Calu3 (cell line): ENCODE measurements at regions not wholly inside any gene's neighbourhood (a gene's known extent, or its start where the extent isn't known, plus 50 kb on each side); places are given as distances from the start of the nearest gene placed in this dataset.

Source experiments
- BruUV-seq: library from RNA; stranded (reverse); fragments of 400-500 nt; replicated peaks from 2 replicates; lab custom pipeline; 2021; lab: Mats Ljungman, UMichigan
- CTCF ChIA-PET: fragments of 300-600 bp; sonication (Branson Sonifier 250); formaldehyde crosslinking; loops from one replicate; lab custom pipeline; 2022; ENCODE audit warnings: antibody characterized with exemption; lab: Charles Lee
- DNase-seq: peaks from one replicate; pipeline ENCODE4 v3.0.0; 2022
- H3K27ac Mint-ChIP-seq: one replicate; pipeline ENCODE4 v1.8.0; 2022; ENCODE audit warnings: mixed read lengths; ENCODE audit not compliant: unreplicated experiment
- H3K27me3 Mint-ChIP-seq: one replicate; pipeline ENCODE4 v1.8.0; 2022; ENCODE audit warnings: mixed read lengths; ENCODE audit not compliant: unreplicated experiment
- H3K36me3 Mint-ChIP-seq: one replicate; pipeline ENCODE4 v1.8.0; 2022; ENCODE audit warnings: mild to moderate bottlenecking, moderate library complexity, mixed read lengths; ENCODE audit not compliant: insufficient read depth, unreplicated experiment
- H3K4me1 Mint-ChIP-seq: one replicate; pipeline ENCODE4 v1.8.0; 2022; ENCODE audit warnings: mild to moderate bottlenecking, low read depth, mixed read lengths; ENCODE audit not compliant: unreplicated experiment
- H3K4me3 Mint-ChIP-seq: one replicate; pipeline ENCODE4 v1.8.0; 2022; ENCODE audit warnings: mild to moderate bottlenecking, low read depth, moderate library complexity, mixed read lengths; ENCODE audit not compliant: unreplicated experiment
- H3K9me3 Mint-ChIP-seq: one replicate; pipeline ENCODE4 v1.8.0; 2022; ENCODE audit warnings: low read depth, mixed read lengths; ENCODE audit not compliant: unreplicated experiment
- CTCF ChIP-seq: fragments of 200-600 bp; IDR thresholded peaks from one replicate; pipeline ENCODE4 v1.8.0; 2022; ENCODE audit warnings: antibody characterized with exemption; ENCODE audit not compliant: unreplicated experiment
- intact Hi-C: fragments of 100-400 bp; cut with micrococcal nuclease; formaldehyde crosslinking; loops from one replicate; pipeline ENCODE4 v1.10.0; 2022; ENCODE audit not compliant: unreplicated experiment

GRCh38 chr2:142581491-142581890 is 296.0 kb upstream of the KYNU start:
- no peak overlapping the region for H3K27ac Mint-ChIP-seq
- BruUV-seq: no TSS peak
- H3K36me3 Mint-ChIP-seq: no peaks in the 10 kb centered on the region
- no peak for TF ChIP-seq CTCF
- DNase-seq: no peak
- CTCF ChIA-PET: no interaction called here
- H3K4me3 Mint-ChIP-seq: no peak overlapping the region
- intact Hi-C loops: no loop called here
- H3K4me1 Mint-ChIP-seq: peaks cover 4% of the 10 kb centered on the region
- H3K27me3 Mint-ChIP-seq: no peaks in the 10 kb centered on the region
- peaks cover 3% of the 10 kb centered on the region for H3K9me3 Mint-ChIP-seq

- H3K4me3 Mint-ChIP-seq: no peak overlapping the region
- peaks cover 3% of the 10 kb centered on the region for H3K9me3 Mint-ChIP-seq
- BruUV-seq: no TSS peak
- TF ChIP-seq CTCF: no peak
- no peaks in the 10 kb centered on the region for H3K36me3 Mint-ChIP-seq
- CTCF ChIA-PET: no interaction called here
- no peak for DNase-seq
- H3K27ac Mint-ChIP-seq: no peak overlapping the region
- H3K27me3 Mint-ChIP-seq: no peaks in the 10 kb centered on the region
- H3K4me1 Mint-ChIP-seq: no peaks in the 10 kb centered on the region
- intact Hi-C loops: no loop called here
Measured at GRCh38 chr2:142580691-142581090, 296.8 kb upstream of the KYNU start.

- Mint-ChIP-seq H3K27ac (no peak overlapping the region), H3K9me3 (peaks cover 3% of the 10 kb centered on the region), H3K4me3 (no peak overlapping the region), H3K36me3 (no peaks in the 10 kb centered on the region), H3K4me1 (no peaks in the 10 kb centered on the region), H3K27me3 (no peaks in the 10 kb centered on the region)
- BruUV-seq: no TSS peak
- no peak for TF ChIP-seq CTCF
- DNase-seq: no peak
- CTCF ChIA-PET: no interaction called here
- intact Hi-C loops: no loop called here
Measured at GRCh38 chr2:142575561-142575960, 301.9 kb upstream of the KYNU start.

- no peak overlapping the region for H3K4me3 Mint-ChIP-seq
- no peaks in the 10 kb centered on the region for H3K4me1 Mint-ChIP-seq
- peaks cover 3% of the 10 kb centered on the region for H3K9me3 Mint-ChIP-seq
- no peak for DNase-seq
- no peaks in the 10 kb centered on the region for H3K36me3 Mint-ChIP-seq
- CTCF ChIA-PET: no interaction called here
- no TSS peak for BruUV-seq
- no peak overlapping the region for H3K27ac Mint-ChIP-seq
- no peak for TF ChIP-seq CTCF
- intact Hi-C loops: no loop called here
- no peaks in the 10 kb centered on the region for H3K27me3 Mint-ChIP-seq
Measured at GRCh38 chr2:142574388-142574787, 303.1 kb upstream of the KYNU start.
